NCI-H1105 (cell line): ENCODE measurements at regions not wholly inside any gene's neighbourhood (a gene's known extent, or its start where the extent isn't known, plus 50 kb on each side); places are given as distances from the start of the nearest gene placed in this dataset.
"Not testable (repeated sequence)": the region's sequence is repeated elsewhere in the genome, so short reads cannot be mapped to it uniquely, and the experiment has no call there.

Experiments used
- DNase-seq: peaks from one replicate; lab custom pipeline; 2025; lab: John Stamatoyannopoulos, UW

GRCh38 chr1:173257805-173258204, 50.7 kb upstream of the TNFSF4 start:
- no peak for DNase-seq

GRCh38 chr1:173258479-173259264, 51.5 kb upstream of the TNFSF4 start:
- DNase-seq = no peak

- DNase-seq = not testable (repeated sequence)
Observed at GRCh38 chr1:173260329-173260728, 53.2 kb upstream of the TNFSF4 start.

- DNase-seq = no peak
Observed at GRCh38 chr1:173266841-173267240, 59.7 kb upstream of the TNFSF4 start.

- no peak for DNase-seq
Observed at GRCh38 chr1:173267453-173267945, 60.4 kb upstream of the TNFSF4 start.

DNA sequence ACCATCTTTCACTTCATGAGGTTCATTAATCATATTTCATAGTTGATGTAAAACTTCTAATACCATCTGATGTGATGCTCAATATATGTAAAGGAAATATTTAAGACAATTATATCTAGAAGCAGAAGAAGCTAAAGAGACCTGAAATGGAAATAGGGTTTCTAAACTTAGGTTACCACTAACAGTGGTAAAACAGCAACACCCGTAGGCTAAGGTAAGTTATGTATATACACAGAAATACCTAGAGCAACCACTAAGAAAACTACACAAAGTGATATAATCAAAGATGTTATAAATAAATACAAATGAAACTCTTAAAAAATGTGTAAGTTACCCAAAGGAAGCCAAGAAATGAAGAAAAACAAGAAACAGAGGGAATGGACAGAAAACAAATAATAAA, 61.1 kb upstream of the TNFSF4 start:
- DNase-seq = no peak

- DNase-seq = no peak
Observed at GRCh38 chr1:173268786-173269277, 61.7 kb upstream of the TNFSF4 start.

DNA sequence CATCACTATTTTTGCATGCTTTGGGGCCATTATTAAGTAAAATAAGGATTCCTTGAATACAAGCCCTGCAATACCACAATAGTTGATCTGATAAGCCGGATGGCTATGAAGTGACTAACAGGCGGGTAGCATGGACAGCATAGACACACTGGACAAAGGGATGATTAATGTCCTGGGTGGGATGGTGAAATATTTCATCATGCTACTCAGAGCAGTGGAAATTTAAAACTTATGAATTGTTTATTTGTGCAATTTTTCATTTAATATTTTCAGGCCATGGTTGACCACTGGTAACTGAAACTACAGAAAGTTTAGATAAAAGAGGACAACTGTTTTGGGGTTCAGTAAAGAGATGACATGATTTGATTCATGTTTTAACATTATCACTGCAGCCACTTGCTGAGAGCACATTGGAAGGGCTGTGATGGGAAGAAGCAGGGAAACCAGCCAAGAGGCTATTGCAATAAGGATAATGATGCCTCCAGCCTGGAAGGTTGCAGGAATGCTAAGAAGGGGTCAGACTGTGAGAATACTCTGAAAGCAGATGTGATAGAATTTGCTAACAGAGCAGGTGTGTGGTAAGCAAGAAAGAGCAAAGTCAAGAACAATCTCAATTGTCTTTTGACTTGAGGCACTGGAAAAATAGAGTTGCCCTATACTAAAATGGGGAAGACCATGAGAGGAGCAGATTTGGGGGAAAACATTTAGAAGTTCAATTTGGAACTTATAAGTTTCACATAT, 62.5 kb upstream of the TNFSF4 start:
- DNase-seq = no peak

GRCh38 chr1:173270243-173270642, 63.1 kb upstream of the TNFSF4 start:
- DNase-seq = no peak

- DNase-seq = not testable (repeated sequence)
Observed at GRCh38 chr1:173271021-173271420, 63.9 kb upstream of the TNFSF4 start.

- DNase-seq = no peak
Observed at GRCh38 chr1:173275496-173275895, 68.4 kb upstream of the TNFSF4 start.

- DNase-seq = no peak
Observed at GRCh38 chr1:173276922-173277800, 70.0 kb upstream of the TNFSF4 start.

GRCh38 chr1:173280899-173281660, 73.9 kb upstream of the TNFSF4 start:
- no peak for DNase-seq

DNA sequence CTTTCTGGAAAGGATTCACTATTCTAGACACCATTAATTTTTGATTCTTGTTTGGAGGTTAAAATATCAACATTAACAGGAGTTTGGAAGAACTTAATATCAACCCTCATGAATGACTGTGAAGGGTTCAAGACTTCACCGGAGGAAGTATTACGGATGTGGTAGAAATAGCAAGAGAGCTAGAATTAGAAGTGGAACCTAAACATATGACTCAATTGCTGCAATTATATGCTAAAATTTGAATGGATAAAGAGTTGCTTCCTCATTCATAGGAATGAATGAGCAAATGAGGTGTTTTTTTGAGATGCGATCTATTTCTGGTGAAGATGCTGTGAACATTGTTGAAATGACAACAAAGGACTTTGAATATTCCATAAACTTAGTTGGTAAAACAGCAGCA, 77.9 kb upstream of the TNFSF4 start:
- DNase-seq = no peak

GRCh38 chr1:173287785-173288184, 80.7 kb upstream of the TNFSF4 start:
- DNase-seq = no peak

DNA sequence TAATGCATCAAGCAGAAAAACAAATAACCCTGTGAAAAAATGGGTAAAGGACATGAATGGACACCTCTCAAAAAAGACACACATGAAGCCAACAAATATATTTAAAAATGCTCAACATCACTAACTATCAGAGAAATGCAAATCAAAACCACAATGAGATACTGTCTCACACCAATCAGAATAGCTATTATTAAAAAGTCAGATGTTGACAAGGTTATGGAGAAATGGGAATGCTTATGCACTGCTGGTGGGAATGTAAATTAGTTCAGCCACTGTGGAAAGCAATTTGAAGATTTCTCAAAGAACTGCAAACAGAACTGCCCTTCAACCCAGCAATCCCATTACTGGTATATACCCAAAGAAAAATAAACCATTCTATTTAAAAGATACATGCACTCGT, 86.6 kb upstream of the TNFSF4 start:
- no peak for DNase-seq

GRCh38 chr1:173294843-173295242, 87.7 kb upstream of the TNFSF4 start:
- DNase-seq = no peak

GRCh38 chr1:173295391-173295790, 88.3 kb upstream of the TNFSF4 start:
- no peak for DNase-seq

DNA sequence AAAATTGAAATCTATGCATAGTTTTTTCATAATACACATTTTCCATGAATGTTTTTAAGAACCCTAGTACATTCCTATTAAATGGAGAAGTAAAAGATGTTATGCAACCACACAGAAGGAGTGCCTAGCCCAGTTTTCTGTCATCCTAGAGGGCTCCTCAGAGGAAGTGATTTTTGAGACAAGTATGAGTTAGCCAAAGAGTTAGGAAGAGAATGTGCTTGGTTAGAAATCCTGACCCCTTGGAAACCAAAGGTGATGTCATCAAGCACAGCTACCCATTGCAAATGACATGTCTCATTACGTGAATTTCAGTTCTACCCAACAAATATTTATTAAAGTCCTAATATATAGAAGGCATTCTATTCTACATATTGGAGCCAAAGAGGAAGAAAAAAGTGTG, 88.9 kb upstream of the TNFSF4 start:
- DNase-seq = no peak

GRCh38 chr1:173297798-173298391, 90.8 kb upstream of the TNFSF4 start:
- DNase-seq = no peak
